NCI-H460 (cell line): ENCODE measurements at regions not wholly inside any gene's neighbourhood (a gene's known extent, or its start where the extent isn't known, plus 50 kb on each side); places are given as distances from the start of the nearest gene placed in this dataset.
"Not testable (repeated sequence)": the region's sequence is repeated elsewhere in the genome, so short reads cannot be mapped to it uniquely, and the experiment has no call there.

ENCODE experiments used
- DNase-seq: peaks from one replicate; pipeline ENCODE4 v3.0.0-alpha.2; 2016; ENCODE audit warnings: low read depth; ENCODE audit errors: extremely low read depth

DNA sequence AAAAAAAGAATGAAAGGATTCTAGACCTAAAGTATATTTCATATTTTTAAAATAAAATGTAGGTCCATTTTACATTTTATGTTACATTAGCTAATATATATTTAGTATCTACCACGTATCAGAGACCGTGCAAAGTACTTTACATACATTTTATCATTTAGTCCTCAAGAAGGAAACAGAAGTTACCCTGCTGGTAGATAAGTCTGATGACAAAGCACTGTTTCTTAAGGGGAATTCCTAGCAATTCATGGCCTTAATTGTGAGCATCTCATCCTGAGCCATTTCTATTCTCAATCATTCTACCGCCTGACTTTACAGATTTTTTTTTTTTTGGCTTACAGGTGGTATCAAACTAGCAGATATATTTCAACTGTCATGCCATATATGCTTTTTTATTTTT, 367.7 kb downstream of the PRELID2 start:
- no peak for DNase-seq

DNA sequence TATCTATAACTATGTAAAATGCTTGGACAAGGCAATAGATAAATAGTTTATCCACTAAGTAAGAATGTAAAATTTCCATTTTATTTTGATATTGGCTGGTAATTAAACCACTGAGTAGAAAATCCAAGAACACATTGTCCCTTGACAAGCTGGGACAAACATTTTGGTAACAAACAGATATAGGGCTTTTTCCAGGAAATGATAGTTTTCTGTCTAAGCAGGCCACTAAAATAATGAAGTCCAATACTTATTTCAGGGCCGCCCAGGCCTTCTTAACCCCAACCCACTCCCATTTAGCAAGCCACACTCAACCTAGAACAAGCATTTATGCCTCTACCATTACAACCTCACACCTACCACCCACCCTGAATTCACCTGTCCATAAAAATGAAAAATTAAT, 368.6 kb downstream of the PRELID2 start:
- DNase-seq = no peak

DNA sequence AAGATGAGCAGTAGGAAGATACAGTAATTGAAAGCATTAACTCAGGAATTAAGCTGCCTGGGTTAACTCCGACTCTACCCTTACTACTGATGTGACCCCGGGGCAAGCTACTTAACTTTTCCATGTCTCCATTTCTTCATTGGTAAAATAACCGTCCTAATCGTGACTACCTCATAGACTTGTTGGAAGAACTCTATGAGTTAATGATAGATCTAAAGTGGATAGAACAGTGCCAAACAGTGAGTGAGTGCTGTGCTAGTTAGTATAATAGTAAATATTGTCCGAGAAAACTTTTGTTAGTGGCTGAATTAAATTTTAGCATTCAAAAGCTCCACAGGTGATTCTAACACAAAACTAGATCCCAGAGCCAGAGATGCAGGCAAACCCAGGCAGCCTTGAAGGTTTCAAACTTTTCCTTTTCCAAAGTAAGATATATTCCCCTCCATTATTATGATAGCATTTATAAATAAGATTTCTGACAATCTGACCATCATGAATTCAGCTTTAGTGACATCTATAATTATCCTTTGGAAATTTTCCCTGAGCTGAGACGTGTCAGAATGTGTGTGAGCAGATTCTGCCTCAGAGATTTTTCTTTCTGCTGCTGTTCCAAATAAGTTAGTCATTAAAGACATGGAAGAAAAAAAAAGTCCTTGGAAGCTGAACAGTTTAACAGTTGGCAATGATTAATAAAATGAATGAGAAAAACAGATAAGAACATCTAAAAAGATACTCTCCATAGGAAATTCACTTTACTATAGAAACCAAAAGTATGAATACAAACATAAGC, 369.5 kb downstream of the PRELID2 start:
- DNase-seq = no peak

DNA sequence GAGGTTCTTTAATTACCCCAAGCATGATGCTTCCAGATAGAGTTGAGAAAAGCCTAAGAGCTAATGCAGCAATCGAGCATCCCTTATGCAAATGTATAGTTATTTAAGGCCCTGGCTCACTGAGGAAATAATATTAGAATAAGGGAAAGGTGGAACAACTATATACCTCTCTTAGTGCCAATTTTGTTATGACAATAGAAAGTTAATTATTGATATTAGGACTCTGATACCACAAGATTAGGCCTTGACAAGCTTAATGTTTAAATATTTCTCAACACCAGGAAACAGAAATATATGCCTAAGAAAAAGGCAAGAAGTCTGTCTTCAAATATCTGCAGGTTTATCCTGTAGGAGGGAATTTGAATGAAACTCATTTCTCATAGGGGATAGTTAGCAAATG, 371.0 kb downstream of the PRELID2 start:
- no peak for DNase-seq

DNA sequence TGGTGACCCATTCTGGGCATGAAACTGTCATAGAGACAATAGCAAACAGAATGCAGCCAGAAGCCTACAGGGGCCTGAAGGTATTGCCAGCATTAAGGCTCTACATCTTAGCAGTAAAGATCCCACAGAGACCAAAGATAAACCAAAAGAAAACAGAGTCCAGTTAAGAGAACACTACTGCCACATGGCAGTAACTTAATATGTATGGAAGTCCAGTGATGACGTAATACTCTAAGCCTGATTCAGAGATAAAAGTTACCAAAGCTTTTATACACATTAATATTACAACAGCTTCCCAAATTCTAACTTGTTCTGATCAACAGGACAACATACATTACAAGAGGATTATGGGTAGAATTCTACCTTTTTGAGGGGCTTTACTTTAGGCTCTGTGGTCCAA, 371.5 kb downstream of the PRELID2 start:
- no peak for DNase-seq

DNA sequence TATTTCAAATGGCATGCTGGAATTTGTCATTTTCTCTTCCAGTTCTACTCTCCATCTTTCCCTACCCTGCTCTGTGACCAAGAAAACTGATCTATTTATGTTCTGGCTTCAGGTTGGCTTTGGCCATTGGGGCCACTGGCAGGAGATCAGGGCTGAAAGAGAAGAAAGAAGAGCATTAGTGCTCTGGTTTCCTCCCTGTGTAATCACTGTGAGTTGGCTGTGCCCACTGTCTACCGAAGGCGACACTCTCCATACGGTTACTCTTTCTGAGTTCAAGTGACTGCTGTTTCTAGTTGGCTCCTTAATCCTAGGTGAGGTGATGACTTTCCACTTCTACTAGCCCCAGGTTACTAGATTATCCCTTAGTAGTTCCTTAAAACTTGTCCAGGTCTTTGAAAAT, 372.6 kb downstream of the PRELID2 start:
- DNase-seq = no peak

DNA sequence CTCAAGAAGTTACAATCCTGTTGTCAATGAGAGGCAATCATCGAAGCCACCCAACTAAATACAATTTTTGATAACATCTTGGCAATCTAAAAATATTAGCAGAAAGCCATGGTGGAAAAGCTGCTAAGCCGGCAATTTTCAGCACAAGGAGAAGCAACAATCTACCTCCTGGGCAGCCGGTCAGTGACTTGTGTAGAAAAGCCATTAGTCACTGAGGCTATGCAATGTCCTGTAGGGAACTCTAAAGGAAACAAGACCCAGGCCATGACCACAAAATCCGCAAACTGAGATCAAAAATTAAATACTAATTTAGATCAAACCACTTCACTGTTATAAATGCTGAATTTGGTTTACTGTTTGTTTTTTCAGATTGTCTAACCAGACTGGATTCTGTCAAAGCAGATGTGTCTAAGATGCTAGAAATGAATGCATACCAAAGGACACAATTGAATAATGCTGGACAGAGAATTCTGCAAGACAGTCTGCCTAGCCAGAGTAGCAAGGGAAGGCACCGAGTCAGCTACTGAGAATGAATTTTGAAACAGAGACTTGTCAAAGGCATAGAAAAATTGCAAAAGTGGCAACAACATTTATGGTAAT, 384.8 kb downstream of the PRELID2 start:
- DNase-seq = no peak

DNA sequence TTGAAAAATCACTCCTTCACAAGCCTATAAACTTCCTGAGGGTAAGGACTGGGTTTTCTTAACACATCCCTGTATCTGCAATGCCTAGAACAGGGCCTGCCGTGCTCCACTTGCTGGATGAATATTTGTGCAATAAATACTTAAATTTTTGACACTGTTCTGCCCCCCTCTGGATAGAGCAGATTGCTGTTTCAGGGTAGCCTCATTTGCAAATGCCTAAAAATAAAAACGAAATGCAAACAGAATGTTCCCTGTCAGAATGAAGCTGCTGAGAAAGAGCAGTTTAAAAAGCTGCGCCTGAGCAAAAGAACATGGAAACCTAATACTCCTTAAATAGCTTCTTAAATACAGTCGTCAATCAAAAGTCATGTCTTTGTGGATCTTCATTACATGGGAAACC, 385.3 kb downstream of the PRELID2 start:
- no peak for DNase-seq

DNA sequence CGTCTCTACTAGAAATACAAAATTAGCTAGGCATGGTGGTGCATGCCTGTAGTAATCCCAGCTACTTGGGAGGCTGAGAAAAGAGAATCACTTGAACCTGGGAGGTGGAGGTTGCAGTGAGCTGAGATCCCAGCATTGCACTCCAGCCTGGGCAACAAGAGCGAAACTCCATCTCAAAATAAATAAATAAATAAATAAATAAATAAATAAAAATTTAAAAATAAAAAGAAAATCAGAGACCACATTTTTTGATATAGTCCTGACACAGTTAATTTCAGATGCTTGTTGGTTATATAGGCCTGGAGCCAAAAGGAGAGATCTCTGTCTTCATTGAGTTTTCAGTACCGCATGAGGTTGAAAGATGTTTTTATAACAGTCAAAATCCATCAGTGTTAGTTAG, 388.3 kb downstream of the PRELID2 start:
- DNase-seq = not testable (repeated sequence)

DNA sequence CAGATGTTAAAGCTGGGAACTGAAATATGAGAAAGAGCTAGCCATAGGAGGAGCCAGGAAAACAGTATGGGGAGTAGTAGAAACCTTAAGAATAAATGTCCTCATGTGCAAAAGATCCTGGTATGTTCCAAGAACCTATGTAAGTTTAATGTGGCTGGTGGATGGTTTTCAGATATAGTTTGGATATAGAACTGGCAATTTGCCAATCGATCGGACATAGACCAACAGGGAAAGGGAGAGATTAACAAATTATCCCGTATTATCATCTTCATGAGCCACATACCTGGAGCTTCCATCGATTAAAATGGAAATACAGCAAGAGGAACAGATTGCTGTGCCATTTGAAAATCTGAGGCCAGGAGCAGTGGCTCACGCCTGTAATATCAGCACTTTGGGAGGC, 388.7 kb downstream of the PRELID2 start:
- DNase-seq = no peak

DNA sequence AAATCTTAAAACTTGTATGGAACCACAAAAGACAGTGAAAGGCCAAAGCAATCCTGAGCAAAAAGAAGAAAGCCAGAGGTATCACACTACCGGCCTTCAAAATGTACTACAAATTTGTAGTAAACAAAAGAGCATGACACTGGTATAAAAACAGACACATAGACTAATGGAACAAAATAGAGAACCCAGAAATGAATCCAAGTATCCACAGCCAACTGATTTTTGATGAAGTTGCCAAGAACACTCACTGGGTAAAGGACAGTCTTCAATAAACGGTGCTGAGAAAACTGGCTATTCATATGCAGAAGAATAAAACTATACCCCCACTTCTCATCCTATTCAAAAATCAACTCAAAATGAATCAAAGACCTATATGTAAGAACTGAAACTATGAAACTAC, 390.1 kb downstream of the PRELID2 start:
- DNase-seq = no peak

DNA sequence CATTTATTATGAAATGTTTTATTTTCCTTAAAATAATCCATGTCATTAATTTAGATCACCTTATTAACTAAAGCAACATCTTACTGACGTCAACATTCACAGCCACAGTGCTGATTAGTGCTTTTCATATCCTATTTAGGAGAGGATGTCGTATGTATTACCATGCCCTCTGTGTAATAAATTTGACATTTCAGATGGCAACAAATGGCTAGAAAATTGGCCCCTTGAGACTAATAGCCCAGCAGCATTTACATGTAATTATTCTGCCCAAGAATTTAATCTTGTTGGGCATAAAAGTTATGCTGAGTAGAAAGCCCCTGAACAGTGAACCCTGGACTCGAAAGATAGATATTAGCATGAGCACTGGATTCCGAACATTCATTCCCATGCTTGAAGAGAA, 391.2 kb downstream of the PRELID2 start:
- no peak for DNase-seq

DNA sequence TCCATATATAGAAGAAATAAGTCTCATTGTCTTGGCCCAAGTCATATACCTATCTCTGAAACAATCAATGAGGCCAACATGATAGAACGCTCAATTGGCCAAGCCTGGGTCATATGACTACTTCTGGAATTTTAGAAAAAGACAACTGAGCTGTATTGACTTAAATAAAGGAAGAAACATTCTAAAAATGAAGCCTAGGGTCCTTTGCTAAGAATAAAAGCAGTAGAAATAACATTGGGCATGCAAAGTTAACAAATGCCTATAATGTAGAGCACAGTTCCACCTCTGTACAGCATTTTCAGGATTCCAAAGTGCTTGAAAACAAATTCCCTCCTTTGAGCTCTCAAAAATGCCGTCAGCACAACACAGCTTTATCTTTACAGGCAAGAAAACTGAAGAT, 391.8 kb downstream of the PRELID2 start:
- DNase-seq = no peak

DNA sequence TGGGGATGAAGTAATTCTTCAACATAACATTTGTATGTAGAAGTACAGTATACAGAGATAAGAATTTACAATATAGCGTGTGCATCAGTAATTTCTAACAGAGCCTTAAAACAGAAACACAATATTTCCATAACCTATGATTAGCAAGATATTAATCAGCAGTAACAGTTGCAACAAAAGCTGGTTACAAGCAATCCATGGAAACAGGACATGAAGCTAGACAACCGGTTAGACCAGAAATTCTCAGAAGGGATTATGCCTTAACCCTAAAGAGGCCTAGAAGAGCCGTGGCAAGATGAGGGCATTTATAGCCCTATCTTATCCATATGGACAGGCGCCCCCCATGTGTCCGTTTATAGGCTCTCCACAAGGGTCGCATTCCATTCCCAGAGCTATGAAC, 392.5 kb downstream of the PRELID2 start:
- not testable (repeated sequence) for DNase-seq

DNA sequence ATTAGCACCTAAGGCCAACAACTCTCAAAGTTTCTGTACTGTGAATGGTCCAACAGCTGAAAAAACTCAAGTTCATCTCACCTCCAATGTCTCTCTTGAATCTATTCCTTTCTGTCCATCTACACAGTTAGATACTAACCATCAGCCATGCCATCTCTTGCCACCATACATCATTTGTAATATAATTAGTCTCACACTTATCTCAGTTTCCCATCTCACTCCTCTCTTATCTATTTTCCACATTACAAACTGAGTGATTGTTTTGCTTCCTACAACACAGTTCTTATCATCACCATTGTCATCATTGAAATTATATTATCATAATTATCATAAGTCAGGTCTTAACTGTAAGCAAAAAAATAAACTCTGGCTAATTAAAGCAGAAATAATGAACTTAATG, 393.9 kb downstream of the PRELID2 start:
- DNase-seq = no peak

DNA sequence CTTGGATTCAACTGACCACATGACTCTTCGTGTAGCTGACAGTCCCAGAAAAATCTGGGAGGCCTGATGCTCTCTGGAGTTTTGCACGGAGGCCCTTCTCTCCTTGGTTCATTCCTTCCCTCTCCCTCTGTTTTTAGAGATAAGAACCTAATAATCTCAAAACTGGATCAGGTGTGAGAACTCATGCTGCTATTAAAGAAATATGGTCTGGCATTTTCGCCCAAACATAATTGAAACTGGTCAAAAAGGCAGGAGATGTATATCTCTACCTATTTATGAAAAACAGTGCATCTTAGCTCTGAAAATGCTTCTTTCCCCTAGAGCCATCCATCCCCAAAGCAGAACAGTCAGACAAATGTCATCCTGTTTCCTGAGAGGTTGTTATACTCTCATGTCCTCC, 397.5 kb downstream of the PRELID2 start:
- DNase-seq = no peak

DNA sequence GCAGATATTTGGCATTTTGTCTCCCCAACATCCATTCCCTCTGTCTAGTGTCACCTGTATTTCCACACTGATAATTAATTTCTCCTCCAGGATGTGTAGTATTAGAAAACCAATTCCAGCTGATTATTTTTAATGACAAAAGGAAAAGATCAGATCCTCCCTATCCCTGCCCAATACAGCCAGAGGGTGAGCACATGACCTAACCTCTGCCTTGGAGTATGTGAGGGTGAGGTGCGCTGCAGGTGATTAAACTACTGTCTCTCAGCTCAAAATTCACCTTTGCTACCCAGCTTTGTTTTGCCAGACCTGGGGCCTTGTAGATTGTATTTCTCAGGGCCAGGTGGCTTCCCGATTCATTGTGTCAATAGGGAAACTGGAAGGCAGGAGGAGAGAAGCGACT, 402.1 kb downstream of the PRELID2 start:
- DNase-seq = no peak

DNA sequence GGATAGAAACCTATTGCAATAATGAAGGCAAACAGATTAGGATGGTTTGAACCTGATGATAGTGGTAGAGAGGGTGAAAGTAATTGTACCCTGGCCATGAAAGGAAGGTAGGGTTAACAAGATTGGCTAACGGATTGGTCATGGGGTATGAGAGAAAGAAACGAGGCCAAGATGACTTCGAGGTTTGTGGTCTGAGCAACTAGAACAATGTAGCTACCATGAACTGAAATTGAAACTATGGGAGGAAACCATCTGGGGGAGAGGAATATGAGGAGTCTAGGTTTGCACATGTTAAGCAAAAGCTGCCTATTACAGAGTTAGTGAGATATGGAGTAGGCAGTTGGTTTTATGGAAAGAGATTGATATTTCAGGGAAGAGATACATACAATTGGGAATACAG, 406.0 kb downstream of the PRELID2 start:
- no peak for DNase-seq

DNA sequence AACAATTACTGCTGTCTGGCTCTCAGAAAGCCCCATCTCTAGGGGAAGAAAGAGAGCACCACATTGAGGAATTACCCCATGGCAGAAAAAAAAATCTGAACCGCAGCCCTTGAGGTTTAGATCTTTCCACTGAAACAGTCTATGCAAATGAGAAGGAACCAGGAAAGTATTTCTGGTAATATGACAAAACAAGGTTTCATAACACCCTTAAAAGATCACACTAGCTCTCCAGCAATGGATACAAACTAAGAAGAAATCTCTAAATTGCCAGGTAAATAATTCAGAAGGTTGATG, 427.1 kb downstream of the PRELID2 start:
- no peak for DNase-seq

DNA sequence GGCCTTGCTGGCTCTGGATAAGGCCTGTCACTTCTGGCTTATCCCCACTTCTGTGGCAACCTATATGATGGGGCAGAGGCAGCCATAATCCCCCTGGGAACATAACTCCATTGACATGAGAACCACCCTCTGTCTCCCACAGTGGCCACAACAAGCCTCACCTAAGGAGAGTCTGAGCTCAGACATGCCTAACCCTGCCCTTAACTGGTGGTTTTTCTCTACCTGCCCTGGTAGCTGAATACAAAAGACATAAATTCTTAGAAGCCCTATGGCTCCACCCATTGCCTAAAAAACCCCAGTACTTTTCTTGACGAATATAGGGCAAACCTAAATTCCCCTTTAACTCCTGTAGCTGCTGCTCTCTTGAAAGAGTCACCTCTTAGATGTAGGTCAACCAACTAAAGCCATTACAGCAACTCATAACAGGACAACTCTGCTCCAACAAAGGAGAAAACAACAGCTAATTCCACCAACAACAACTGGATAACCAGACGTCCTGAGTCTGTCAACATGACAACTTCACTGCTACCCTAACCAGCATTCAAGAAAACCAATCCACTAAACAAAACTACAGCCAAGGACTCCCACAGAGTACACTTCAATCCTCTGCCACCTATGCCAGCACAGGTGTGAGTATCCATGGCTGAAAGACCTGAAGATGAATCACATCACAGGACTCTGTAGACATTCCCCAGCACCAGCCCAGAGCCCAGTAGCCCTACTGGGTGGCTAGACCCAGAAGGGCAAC, 427.7 kb downstream of the PRELID2 start:
- DNase-seq = no peak

DNA sequence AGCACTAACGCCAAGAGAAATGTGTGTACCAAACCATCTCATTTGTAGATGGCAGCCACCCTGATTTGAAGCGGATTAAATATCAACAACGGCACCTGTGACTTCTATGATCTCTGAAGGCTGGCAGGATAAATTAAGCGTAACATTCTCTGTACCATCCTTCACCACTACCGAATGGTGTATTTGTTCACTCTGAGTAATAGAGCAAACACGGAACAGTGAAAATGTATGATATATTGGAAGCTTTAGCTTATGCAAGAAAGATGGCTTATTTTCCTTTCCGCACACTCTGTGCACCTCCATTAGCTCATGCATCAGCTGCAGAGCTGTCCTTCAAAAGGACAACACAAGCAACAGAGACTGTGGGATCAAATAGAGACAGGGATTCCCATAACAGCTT, 431.1 kb downstream of the PRELID2 start:
- no peak for DNase-seq

DNA sequence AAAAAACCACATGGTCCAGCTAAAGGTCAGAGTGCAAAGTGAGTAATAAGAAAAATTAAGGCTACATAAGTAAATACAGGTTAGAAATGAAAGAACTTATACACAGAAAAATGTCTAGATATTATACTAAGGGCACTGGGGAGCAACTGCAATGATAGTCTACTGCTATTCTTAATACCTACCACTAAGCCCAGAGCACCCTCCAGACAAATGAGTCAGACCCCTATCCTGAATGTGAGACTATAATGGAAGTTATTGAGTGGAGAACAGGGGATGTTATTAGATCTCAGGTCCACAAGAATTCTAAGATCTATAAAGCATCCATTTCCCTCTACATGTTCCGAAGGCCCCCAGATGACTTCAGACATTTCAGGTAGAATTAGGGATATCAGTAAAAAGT, 438.3 kb downstream of the PRELID2 start:
- DNase-seq = no peak
